Stimulated activated CD8-positive, alpha-beta memory T cell treated with anti-CD3 and anti-CD28 coated beads, Interleukin-7, amount 100 ng/mL, for 48 hours (primary cell): ENCODE measurements at regions not wholly inside any gene's neighbourhood (a gene's known extent, or its start where the extent isn't known, plus 50 kb on each side); places are given as distances from the start of the nearest gene placed in this dataset.

Source experiments
- DNase-seq, 2 donors: peaks; one replicate each; pipeline ENCODE4 v3.0.0-alpha.2; 2020; ENCODE audit warnings: low read depth in 1 of 2; ENCODE audit errors: extremely low read depth in 1 of 2

- DNase-seq = no peak
These were observed 245.5 kb upstream of the STEAP1 start for GRCh38 chr7:89908736-89909135.

DNA sequence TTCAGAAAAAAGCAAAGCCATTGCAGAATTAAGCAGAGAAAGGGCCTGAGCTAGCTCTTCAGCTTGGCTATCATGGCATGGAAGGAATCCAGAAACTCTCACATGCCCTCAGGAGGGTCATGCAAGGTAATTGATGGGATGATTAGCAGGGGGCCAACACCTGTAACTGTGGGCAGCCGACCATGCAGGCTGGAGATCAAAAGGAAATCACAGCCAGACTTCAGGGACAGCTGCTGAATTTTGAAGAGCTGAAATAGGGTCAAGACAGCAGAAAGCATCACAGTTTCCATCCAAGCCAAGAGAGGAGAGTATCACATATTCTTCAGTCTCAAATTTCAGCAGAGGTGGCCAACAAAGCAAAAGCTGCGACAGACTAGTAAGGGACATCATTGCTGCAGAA, 239.6 kb upstream of the STEAP1 start:
- DNase-seq = no peak

DNA sequence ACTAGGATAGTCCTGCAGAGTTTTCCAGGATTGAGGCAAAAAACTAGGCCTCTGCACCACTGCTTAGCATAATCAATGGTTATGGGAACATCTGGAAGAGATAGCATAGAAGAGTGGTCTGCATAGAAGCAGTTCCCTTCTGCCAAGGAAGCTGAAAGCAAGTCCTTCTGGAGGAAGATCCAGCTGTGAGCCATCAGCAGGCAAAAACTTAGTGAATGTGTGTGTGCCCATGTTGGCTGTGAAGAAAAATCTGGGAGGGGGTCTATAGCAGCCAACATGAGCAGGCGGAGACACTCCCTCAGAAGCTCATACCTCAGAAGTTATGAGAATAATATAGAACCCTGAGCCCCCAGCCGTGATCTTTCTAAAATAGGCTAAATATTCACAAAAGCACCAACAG, 228.1 kb upstream of the STEAP1 start:
- no peak for DNase-seq

- DNase-seq = no peak
These were observed 227.6 kb upstream of the STEAP1 start for GRCh38 chr7:89926701-89927100.

GRCh38 chr7:89927762-89928161, 226.5 kb upstream of the STEAP1 start:
- DNase-seq = no peak

DNA sequence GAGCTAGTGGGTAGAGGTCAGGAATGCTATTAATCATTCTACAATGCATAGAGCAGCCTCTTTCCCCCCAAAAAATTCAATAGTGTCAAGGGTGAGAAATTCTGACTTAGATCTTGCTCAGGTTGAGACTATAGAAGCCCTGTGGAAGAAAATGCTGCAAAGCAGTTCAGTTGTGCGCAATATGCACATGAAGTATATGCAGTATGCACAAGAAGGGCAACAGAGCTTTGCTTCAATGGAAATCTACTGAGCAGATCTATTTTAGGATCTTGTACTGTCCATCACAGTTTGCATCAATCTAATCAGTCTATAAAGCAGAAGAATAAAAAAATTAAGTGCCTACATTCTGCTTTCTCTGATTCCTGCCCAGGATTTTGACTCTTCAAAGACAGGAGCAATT, 225.8 kb upstream of the STEAP1 start:
- DNase-seq = no peak

DNA sequence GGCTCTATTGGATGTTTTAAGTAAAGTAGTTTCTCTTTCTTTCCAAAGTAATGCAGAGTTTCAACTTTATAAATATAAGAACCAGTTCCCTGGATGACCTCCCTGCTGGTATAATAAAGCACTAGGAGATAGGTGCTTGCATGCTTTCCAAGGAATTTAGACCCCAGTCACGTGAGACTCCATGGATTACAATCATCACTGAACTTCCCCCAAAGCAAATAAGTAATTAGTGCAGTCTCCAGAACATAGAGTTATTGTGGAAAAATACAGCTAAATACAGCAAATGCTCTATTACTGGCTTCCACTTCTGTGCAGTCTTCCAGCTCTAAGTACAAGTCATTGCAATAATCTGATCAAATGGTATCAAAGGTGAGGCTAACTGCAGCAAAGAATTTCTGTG, 220.2 kb upstream of the STEAP1 start:
- DNase-seq = no peak

- DNase-seq = no peak
These were observed 210.7 kb upstream of the STEAP1 start for GRCh38 chr7:89943525-89944050.

DNA sequence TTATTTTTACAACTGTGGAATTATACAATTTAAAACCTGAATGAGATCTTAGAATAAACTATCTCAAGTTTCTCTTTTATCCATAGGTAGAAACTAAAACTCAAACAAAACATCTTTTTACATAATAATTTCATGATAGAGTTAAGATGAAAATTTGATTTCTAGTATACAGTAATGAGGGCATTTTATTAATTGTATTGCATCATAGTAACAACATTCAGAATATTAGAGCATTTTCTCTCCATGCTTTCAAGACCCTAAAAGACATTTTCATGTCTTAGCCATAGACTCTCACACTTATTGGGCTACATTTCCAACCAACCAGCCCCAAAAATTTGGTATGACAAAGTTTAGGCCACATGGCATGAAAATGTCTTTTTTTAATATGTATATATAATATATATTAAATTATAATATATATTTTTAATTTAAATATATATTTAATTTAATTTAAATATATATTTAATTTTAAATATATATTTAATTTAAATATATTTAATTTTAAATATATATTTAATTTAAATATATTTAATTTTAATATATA, 195.7 kb upstream of the STEAP1 start:
- DNase-seq = no peak

DNA sequence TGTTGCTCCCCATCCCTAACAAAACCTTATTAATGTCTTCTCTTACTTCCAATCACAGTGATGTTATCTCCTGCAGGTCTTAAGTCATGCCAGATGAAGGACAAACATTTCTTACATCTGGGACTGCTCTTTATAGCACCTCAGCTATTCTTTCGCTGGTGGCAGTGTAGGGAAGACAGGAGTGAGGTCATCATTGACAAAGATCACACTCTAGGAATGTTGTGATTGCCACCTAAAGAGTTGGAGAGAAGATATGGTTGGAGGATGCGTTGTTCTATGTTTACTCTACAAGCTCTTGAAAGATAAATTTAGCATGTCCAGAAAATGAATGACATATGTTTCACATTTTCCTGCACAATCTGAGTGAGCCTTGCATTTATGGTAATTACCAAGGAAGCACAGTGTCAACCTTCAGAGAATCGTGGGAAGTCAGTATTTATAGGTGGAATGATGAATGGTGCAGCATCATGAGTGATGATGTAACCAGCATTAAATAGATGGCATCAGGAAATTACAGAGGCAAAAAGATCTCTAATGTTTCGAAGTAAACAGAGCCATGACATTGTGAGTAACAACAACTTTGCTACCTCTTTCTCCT, 188.1 kb upstream of the STEAP1 start:
- no peak for DNase-seq

DNA sequence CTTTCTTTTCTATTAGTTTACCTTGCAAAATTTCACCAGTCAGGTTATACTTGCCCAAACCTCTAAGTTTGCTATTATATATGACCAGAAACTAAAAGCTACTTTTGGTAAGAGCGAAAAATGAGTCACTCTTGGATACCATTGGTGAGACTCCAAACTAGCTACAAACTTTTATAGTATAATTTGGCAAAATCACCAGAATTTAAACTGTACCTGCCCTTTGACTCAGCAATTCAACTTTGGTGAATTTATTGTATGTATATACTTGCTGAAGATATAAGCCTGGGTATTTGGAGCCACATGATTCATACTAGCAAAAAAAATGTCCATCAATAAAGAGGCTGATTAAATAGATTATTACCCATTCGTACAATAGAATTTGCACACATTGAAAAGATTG, 178.7 kb upstream of the STEAP1 start:
- no peak for DNase-seq

- DNase-seq = no peak
These were observed 166.6 kb upstream of the STEAP1 start for GRCh38 chr7:89987665-89988064.

DNA sequence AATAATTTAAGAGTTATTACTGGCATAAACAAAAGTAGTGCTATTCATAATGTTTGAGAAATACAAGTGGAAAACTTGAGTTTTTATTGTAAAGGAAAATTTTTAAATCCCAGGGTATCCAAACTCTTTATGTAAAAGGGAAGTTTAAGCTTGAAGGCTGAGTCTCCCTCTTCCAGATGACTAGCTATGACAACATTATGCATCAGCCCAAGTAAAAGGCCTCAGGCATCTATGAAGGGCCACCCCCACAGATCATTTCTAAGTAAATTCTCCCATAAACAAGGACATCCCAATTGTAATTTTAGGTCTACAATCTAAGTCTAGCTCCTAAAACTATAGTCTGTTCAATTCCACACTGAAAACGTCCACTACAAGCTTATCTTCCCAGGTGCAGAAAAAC, 166.2 kb upstream of the STEAP1 start:
- DNase-seq = no peak

DNA sequence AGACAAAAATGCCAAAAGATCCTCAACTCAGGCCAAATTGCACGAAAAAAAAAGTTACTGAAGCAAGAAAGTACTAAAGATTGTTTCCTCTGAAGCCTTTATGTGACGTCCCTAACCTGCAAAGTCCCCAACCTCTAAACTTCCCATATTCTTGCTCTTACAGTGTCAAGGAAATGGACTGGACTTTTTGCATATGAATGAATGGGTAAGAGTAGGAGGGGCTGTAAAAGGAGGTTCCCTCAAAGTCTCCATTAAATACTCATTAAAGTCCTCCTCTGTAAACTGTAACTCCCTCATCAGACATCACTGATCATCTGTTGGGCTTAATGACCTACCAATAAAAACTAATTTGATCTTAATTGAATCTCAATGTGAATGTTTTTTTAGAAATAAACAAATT, 164.8 kb upstream of the STEAP1 start:
- no peak for DNase-seq

- no peak for DNase-seq
These were observed 159.8 kb upstream of the STEAP1 start for GRCh38 chr7:89994483-89994882.

- DNase-seq = no peak
These were observed 155.7 kb upstream of the STEAP1 start for GRCh38 chr7:89998554-89998953.

DNA sequence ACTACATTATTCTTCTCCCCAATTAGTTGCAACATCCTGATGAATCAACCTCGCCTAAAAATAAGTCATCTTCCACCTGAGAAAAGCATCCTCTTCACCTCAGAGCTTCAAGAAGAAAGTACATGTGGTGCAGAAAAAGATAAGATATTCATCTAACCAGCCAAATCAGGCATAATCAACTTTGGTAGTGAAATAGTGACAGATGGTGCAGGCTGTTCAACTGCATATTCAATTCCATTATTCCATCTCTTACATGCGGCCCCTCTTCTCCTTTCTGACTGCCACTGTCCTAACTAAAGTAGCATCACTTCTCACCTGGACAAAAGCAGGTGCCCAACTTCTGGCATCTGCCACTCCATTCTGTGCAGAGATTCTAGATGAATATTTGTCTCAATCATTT, 148.4 kb upstream of the STEAP1 start:
- DNase-seq = no peak

DNA sequence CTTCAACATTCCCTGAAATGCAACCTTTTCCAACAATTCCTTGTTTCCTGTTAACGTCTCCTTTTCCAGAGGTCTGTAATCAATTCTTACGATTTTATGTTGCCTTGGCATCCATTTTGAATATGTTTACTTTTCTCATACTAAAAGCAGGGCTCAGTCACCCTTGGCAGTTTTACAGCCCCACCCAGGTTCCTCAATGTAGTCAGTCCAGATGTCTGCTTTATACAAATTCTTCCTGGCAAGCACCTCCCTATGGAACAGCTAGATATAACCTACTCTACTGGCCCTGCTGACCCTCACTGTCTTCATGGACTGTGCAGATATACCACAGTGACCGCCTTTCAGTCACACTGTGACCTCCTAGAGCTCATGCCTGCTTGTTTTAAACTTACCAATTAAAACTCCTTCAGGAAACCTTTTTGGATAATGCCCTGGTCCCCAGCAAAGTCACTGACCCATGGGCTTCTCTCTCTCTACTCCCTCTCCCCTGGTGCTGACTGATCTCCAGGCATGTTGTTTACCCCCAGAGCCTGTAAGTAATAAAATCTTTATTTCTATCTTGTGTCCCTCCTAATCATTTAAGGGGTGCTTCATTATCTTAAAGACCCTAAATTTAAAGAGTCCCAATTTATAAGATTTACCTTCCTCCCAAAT, 147.1 kb upstream of the STEAP1 start:
- no peak for DNase-seq

DNA sequence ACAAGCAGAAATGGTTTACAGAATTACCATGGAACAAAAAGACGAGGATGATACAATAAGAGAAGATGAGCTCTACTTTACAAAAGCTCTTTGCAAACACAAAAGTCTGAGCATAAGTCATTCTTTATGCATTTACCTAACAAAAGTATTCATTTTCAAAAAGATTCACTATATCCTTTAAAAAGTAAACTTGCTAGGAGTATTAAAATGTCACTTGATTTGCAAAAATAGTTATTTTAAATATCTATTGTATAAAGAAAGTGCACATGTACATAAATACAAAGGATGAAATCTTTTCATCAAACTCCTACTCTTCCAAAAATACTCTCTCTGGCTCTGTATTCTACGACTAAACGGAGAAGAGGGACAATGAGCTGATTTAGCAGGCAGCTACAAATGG, 146.4 kb upstream of the STEAP1 start:
- no peak for DNase-seq

GRCh38 chr7:90022213-90022612, 132.1 kb upstream of the STEAP1 start:
- DNase-seq = no peak

- DNase-seq = no peak
These were observed 128.5 kb upstream of the STEAP1 start for GRCh38 chr7:90025771-90026170.

DNA sequence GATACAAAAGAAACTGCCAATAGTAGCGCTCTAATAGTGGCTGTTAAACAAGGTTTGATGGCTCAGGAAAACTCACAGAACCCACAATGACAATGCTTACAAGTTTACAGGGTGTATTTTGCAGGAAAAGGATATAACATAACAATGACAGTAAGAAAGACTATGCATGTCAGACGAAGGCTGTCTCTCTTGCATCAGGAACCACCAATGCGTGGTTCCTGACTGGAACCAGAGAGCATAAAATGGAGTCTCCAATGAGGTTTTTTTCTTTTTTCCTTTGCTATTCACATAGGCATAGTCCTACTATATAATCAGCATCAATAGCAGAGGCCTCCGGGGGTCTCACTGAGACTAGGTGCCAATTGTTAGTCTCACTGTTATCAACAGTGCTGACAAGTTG, 120.4 kb upstream of the STEAP1 start:
- no peak for DNase-seq

DNA sequence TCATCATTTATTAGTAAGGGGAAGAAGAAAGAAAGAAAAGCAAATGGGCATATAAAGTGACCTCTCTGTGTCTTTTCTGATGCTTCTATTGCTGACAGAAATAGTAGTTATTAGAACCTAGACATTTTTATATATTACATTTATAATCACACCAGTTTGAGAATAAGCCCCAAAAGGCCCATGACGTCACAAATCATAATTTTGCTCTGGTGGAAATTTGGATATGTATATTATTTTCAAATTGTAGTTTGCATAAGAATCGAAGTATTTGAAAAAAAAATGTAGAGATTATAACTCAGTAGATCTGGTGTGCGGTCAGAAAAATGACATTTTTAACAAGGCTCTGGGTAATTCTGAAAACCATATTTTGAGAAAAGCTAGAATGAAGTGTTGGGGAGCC, 101.2 kb upstream of the STEAP1 start:
- no peak for DNase-seq
